ENCODE measurements at regions not wholly inside any gene's neighbourhood (a gene's known extent, or its start where the extent isn't known, plus 50 kb on each side); places are given as distances from the start of the nearest gene placed in this dataset.

DNA sequence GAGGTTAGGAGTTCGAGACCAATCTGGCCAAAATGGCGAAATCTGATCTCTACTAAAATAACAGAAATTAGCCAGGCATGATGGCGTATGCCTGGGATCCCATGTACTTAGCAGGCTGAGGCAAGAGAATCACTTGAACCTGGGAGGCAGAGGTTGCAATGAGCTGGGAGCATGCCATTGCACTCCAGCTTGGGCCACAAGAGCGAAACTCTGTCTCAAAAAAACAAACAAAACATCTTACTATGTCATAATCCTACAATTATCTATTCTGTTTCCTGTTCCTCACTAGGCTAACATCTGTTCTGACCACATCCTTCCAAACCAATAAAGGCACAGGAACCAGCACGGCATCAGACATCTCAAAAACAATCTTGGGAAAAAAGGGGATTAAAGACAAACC lies 361.8 kb upstream of the UBE2E3 start:
- TF ChIP-seq, protein P1, sequence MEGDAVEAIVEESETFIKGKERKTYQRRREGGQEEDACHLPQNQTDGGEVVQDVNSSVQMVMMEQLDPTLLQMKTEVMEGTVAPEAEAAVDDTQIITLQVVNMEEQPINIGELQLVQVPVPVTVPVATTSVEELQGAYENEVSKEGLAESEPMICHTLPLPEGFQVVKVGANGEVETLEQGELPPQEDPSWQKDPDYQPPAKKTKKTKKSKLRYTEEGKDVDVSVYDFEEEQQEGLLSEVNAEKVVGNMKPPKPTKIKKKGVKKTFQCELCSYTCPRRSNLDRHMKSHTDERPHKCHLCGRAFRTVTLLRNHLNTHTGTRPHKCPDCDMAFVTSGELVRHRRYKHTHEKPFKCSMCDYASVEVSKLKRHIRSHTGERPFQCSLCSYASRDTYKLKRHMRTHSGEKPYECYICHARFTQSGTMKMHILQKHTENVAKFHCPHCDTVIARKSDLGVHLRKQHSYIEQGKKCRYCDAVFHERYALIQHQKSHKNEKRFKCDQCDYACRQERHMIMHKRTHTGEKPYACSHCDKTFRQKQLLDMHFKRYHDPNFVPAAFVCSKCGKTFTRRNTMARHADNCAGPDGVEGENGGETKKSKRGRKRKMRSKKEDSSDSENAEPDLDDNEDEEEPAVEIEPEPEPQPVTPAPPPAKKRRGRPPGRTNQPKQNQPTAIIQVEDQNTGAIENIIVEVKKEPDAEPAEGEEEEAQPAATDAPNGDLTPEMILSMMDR (IDR thresholded peaks at IDR 0.05), result no peak
- TF ChIP-seq POLR2A (IDR thresholded peaks at IDR 0.05), result no peak
